ENCODE measurements at regions not wholly inside any gene's neighbourhood (a gene's known extent, or its start where the extent isn't known, plus 50 kb on each side); places are given as distances from the start of the nearest gene placed in this dataset.
"Not testable (repeated sequence)": the region's sequence is repeated elsewhere in the genome, so short reads cannot be mapped to it uniquely, and the experiment has no call there.

GRCh38 chr10:100651099-100651498 lies 94.3 kb upstream of the PAX2 start:
- peaks cover 11% of the 10 kb centered on the region for H3K36me3 Mint-ChIP-seq
- H3K4me1 Mint-ChIP-seq (ENCODE audit: low read depth in 2 of 2): peaks cover 19 to 25% of the 10 kb centered on the region in 2 donors
- DNase-seq (ENCODE audit: low spot score); H3K9me3 Mint-ChIP-seq; ATAC-seq; H3K4me3 Mint-ChIP-seq; H3K27ac Mint-ChIP-seq: not testable (repeated sequence)
- peaks cover 56 to 82% of the 10 kb centered on the region in 2 donors for H3K27me3 Mint-ChIP-seq

GRCh38 chr10:100651916-100652315 lies 93.5 kb upstream of the PAX2 start:
- Mint-ChIP-seq H3K36me3 (peaks cover 11% of the 10 kb centered on the region), H3K27me3 (peaks cover 52 to 76% of the 10 kb centered on the region in 2 donors), H3K27ac (no peak overlapping the region), H3K9me3 (no peaks in the 10 kb centered on the region), H3K4me1 (ENCODE audit: low read depth in 2 of 2) (peaks cover 19 to 25% of the 10 kb centered on the region in 2 donors), H3K4me3 (no peak overlapping the region)
- no peak for ATAC-seq
- DNase-seq (ENCODE audit: low spot score): no peak

GRCh38 chr10:100652406-100653135 lies 92.8 kb upstream of the PAX2 start:
- DNase-seq (ENCODE audit: low spot score) (no peak), ATAC-seq (no peak)
- H3K9me3 Mint-ChIP-seq: no peaks in the 10 kb centered on the region
- H3K4me1 Mint-ChIP-seq (ENCODE audit: low read depth in 2 of 2): peaks cover 23 to 25% of the 10 kb centered on the region in 2 donors
- H3K27me3 Mint-ChIP-seq: peaks cover 56 to 80% of the 10 kb centered on the region in 2 donors
- H3K4me3 Mint-ChIP-seq: peak overlapping the region; percentile 5
- no peak overlapping the region for H3K27ac Mint-ChIP-seq
- peaks cover 11% of the 10 kb centered on the region for H3K36me3 Mint-ChIP-seq

GRCh38 chr10:100653238-100653956 lies 92.0 kb upstream of the PAX2 start:
- H3K4me3 Mint-ChIP-seq: peak overlapping the region; percentile 46
- ATAC-seq (no peak), DNase-seq (ENCODE audit: low spot score) (no peak)
- no peak overlapping the region for H3K27ac Mint-ChIP-seq
- peaks cover 23 to 25% of the 10 kb centered on the region in 2 donors for H3K4me1 Mint-ChIP-seq (ENCODE audit: low read depth in 2 of 2)
- H3K36me3 Mint-ChIP-seq: peaks cover 11% of the 10 kb centered on the region
- H3K9me3 Mint-ChIP-seq: no peaks in the 10 kb centered on the region
- peaks cover 58 to 80% of the 10 kb centered on the region in 2 donors for H3K27me3 Mint-ChIP-seq

GRCh38 chr10:100653957-100654781 lies 91.2 kb upstream of the PAX2 start:
- Mint-ChIP-seq H3K4me3 (peak overlapping the region; percentile 80), H3K4me1 (ENCODE audit: low read depth in 2 of 2) (peaks cover 23 to 25% of the 10 kb centered on the region in 2 donors), H3K9me3 (no peaks in the 10 kb centered on the region), H3K36me3 (peaks cover 11% of the 10 kb centered on the region), H3K27ac (no peak overlapping the region), H3K27me3 (peaks cover 55 to 81% of the 10 kb centered on the region in 2 donors)
- DNase-seq (ENCODE audit: low spot score) (no peak), ATAC-seq (peak; percentile 39 to 63)

- Mint-ChIP-seq H3K27me3 (peaks cover 55 to 81% of the 10 kb centered on the region in 2 donors), H3K36me3 (peaks cover 11% of the 10 kb centered on the region), H3K27ac (no peak overlapping the region), H3K9me3 (no peaks in the 10 kb centered on the region), H3K4me1 (ENCODE audit: low read depth in 2 of 2) (peaks cover 23 to 25% of the 10 kb centered on the region in 2 donors), H3K4me3 (peak overlapping the region; percentile 88)
- peak; percentile 39 to 46 for ATAC-seq
- DNase-seq (ENCODE audit: low spot score): no peak
Measured at GRCh38 chr10:100654782-100655325, 90.5 kb upstream of the PAX2 start.

- Mint-ChIP-seq H3K27ac (no peak overlapping the region), H3K36me3 (peaks cover 11% of the 10 kb centered on the region), H3K4me3 (peak overlapping the region; percentile 88), H3K4me1 (ENCODE audit: low read depth in 2 of 2) (peaks cover 23 to 25% of the 10 kb centered on the region in 2 donors), H3K27me3 (peaks cover 56 to 81% of the 10 kb centered on the region in 2 donors), H3K9me3 (no peaks in the 10 kb centered on the region)
- DNase-seq (ENCODE audit: low spot score) (no peak), ATAC-seq (no peak)
Measured at GRCh38 chr10:100655326-100655759, 90.0 kb upstream of the PAX2 start.

- DNase-seq (ENCODE audit: low spot score) (no peak), ATAC-seq (no peak)
- Mint-ChIP-seq H3K36me3 (peaks cover 11% of the 10 kb centered on the region), H3K27me3 (peaks cover 61 to 85% of the 10 kb centered on the region in 2 donors), H3K4me1 (ENCODE audit: low read depth in 2 of 2) (peaks cover 23 to 25% of the 10 kb centered on the region in 2 donors), H3K9me3 (no peaks in the 10 kb centered on the region), H3K4me3 (peak overlapping the region; percentile 88), H3K27ac (no peak overlapping the region)
Measured at GRCh38 chr10:100655760-100656421, 89.5 kb upstream of the PAX2 start.

GRCh38 chr10:100656454-100656853 lies 88.9 kb upstream of the PAX2 start:
- peaks cover 23 to 25% of the 10 kb centered on the region in 2 donors for H3K4me1 Mint-ChIP-seq (ENCODE audit: low read depth in 2 of 2)
- H3K4me3 Mint-ChIP-seq: no peak overlapping the region
- H3K27me3 Mint-ChIP-seq: peaks cover 65 to 90% of the 10 kb centered on the region in 2 donors
- DNase-seq (ENCODE audit: low spot score): no peak
- H3K27ac Mint-ChIP-seq: no peak overlapping the region
- H3K9me3 Mint-ChIP-seq: no peaks in the 10 kb centered on the region
- peak; percentile 48 to 67 for ATAC-seq
- H3K36me3 Mint-ChIP-seq: peaks cover 11% of the 10 kb centered on the region

- peaks cover 62 to 91% of the 10 kb centered on the region in 2 donors for H3K27me3 Mint-ChIP-seq
- no peak overlapping the region for H3K27ac Mint-ChIP-seq
- ATAC-seq: no peak
Measured at GRCh38 chr10:100658269-100658668, 87.1 kb upstream of the PAX2 start.

GRCh38 chr10:100659361-100660098 lies 85.9 kb upstream of the PAX2 start:
- ATAC-seq (no peak), DNase-seq (ENCODE audit: low spot score) (no peak)
- H3K36me3 Mint-ChIP-seq: peaks cover 5% of the 10 kb centered on the region
- no peak overlapping the region for H3K27ac Mint-ChIP-seq
- H3K9me3 Mint-ChIP-seq: no peaks in the 10 kb centered on the region
- peaks cover 64 to 91% of the 10 kb centered on the region in 2 donors for H3K27me3 Mint-ChIP-seq
- H3K4me3 Mint-ChIP-seq: no peak overlapping the region
- peaks cover 13 to 19% of the 10 kb centered on the region in 2 donors for H3K4me1 Mint-ChIP-seq (ENCODE audit: low read depth in 2 of 2)

More at GRCh38 chr10:100658269-100658668, 87.1 kb upstream of the PAX2 start:
- no peak for DNase-seq (ENCODE audit: low spot score)
- Mint-ChIP-seq H3K36me3 (peaks cover 5% of the 10 kb centered on the region), H3K9me3 (no peaks in the 10 kb centered on the region), H3K4me3 (no peak overlapping the region), H3K4me1 (ENCODE audit: low read depth in 2 of 2) (peaks cover 20 to 23% of the 10 kb centered on the region in 2 donors)

GRCh38 chr10:100660365-100660764 lies 85.0 kb upstream of the PAX2 start:
- Mint-ChIP-seq H3K36me3 (no peaks in the 10 kb centered on the region), H3K4me3 (no peak overlapping the region), H3K9me3 (no peaks in the 10 kb centered on the region), H3K27me3 (peaks cover 61 to 90% of the 10 kb centered on the region in 2 donors), H3K27ac (no peak overlapping the region), H3K4me1 (ENCODE audit: low read depth in 2 of 2) (peaks cover 6 to 11% of the 10 kb centered on the region in 2 donors)
- no peak for ATAC-seq
- DNase-seq (ENCODE audit: low spot score): no peak
